Motor neuron (in vitro differentiated cells): ENCODE measurements at regions not wholly inside any gene's neighbourhood (a gene's known extent, or its start where the extent isn't known, plus 50 kb on each side); places are given as distances from the start of the nearest gene placed in this dataset.

Experiments
- ATAC-seq, 8 experiments: fragments of 200-7000 bp; cut with Tn5 transposase; replicated peaks in 6 of 8; 2 replicates each; pipeline ENCODE4 v1.8.0; 2021; ENCODE audit warnings: mild to moderate bottlenecking in 8 of 8, moderate library complexity in 8 of 8
- H3K27ac ChIP-seq, 2 donors: fragments of 250-450 bp; sonication (Bioruptor Pico); 2 replicates each; pipeline ENCODE4 v1.9.0; 2021; ENCODE audit warnings: antibody characterized with exemption in 2 of 2, mild to moderate bottlenecking in 2 of 2, moderate library complexity in 1 of 2
- H3K4me1 ChIP-seq, 2 donors: fragments of 250-450 bp; sonication (Bioruptor Pico); replicated peaks in 1 of 2; 2 replicates each; pipeline ENCODE4 v1.6.1; 2021; ENCODE audit warnings: antibody characterized with exemption in 2 of 2, mild to moderate bottlenecking in 2 of 2, moderate library complexity in 1 of 2
- H3K4me3 ChIP-seq, 5 donors: fragments of 250-450 bp; sonication (Bioruptor Pico); 2 replicates each; pipeline ENCODE4 v1.9.0; 2021; ENCODE audit warnings: antibody characterized with exemption in 5 of 5, mild to moderate bottlenecking in 5 of 5, moderate library complexity in 4 of 5
- WGBS, 10 experiments: fragments of 450-650 bp; shearing (Covaris generic); methylation state at CpG; one replicate each; pipeline ENCODE4 v1.0.0; 2022; 5-methylcytosine and 5-hydroxymethylcytosine counted together
- in situ Hi-C, 9 experiments: fragments of 400-800 bp; cut with MboI; loops; one replicate each; pipeline ENCODE4 v1.15.0; 2021; ENCODE audit warnings: low sequenced_read_pairs in 9 of 9, low pct_unique_long_range_greater_than_20kb in 2 of 9; ENCODE audit not compliant: unreplicated experiment in 9 of 9

- H3K27ac ChIP-seq = no peak overlapping the region
- peaks cover 6 to 17% of the 10 kb centered on the region in 2 donors for H3K4me1 ChIP-seq
- 33 to 100% (median 86%) methylated on average over 1 of the region's 1 CpG; no CpG with 5 or more reads in 5 of the 10 experiments for WGBS, 10 experiments
- ATAC-seq = no peak
- H3K4me3 ChIP-seq = no peak overlapping the region
- in situ Hi-C loops = no loop called here
Measured at GRCh38 chr7:96638669-96639068, 71.0 kb downstream of the SEM1 start.

- no peak overlapping the region for H3K27ac ChIP-seq
- peak in 3 of 8 experiments; percentile 27 to 89 (median 32) for ATAC-seq
- in situ Hi-C loops = no loop called here
- peaks cover 6 to 17% of the 10 kb centered on the region in 2 donors for H3K4me1 ChIP-seq
- no peak overlapping the region for H3K4me3 ChIP-seq
Measured at GRCh38 chr7:96637522-96637921, 72.1 kb downstream of the SEM1 start.

GRCh38 chr7:96636979-96637378, 72.7 kb downstream of the SEM1 start:
- in situ Hi-C loops = no loop called here
- ATAC-seq = no peak
- 0 to 100% (median 82%) methylated on average over 1 to 3 of the region's 3 CpGs for WGBS, 10 experiments
- no peak overlapping the region for H3K4me3 ChIP-seq
- peak overlapping the region in 1 of 2 donors; percentile 37 for H3K27ac ChIP-seq
- peaks cover 6 to 17% of the 10 kb centered on the region in 2 donors for H3K4me1 ChIP-seq

GRCh38 chr7:96636342-96636860, 73.2 kb downstream of the SEM1 start:
- in situ Hi-C loops = no loop called here
- 0 to 100% (median 22%) methylated on average over 1 of the region's 1 CpG; no CpG with 5 or more reads in 3 of the 10 experiments for WGBS, 10 experiments
- no peak overlapping the region for H3K27ac ChIP-seq
- ATAC-seq = no peak
- H3K4me1 ChIP-seq = peaks cover 6 to 17% of the 10 kb centered on the region in 2 donors
- H3K4me3 ChIP-seq = no peak overlapping the region

GRCh38 chr7:96629884-96630283, 79.8 kb downstream of the SEM1 start:
- ATAC-seq = no peak
- no peak overlapping the region for H3K27ac ChIP-seq
- 0 to 100% (median 76%) methylated on average over 1 to 2 of the region's 2 CpGs; no CpG with 5 or more reads in 4 of the 10 experiments for WGBS, 10 experiments
- no peak overlapping the region for H3K4me3 ChIP-seq
- in situ Hi-C loops = no loop called here
- H3K4me1 ChIP-seq = no peaks in the 10 kb centered on the region

- in situ Hi-C loops = no loop called here
- Histone ChIP-seq H3K27ac (no peak overlapping the region), H3K4me3 (no peak overlapping the region), H3K4me1 (no peaks in the 10 kb centered on the region)
- ATAC-seq = no peak
- 0 to 100% (median 80%) methylated on average over 1 to 2 of the region's 2 CpGs; no CpG with 5 or more reads in 3 of the 10 experiments for WGBS, 10 experiments
Measured at GRCh38 chr7:96624954-96625353, 84.7 kb downstream of the SEM1 start.

- in situ Hi-C loops = no loop called here
- no peak for ATAC-seq
- H3K27ac ChIP-seq = no peak overlapping the region
- H3K4me3 ChIP-seq = no peak overlapping the region
- no peaks in the 10 kb centered on the region for H3K4me1 ChIP-seq
Measured at GRCh38 chr7:96621932-96622331, 87.7 kb downstream of the SEM1 start.

GRCh38 chr7:96614154-96614867, 95.3 kb downstream of the SEM1 start:
- ATAC-seq = no peak
- no peak overlapping the region for H3K4me3 ChIP-seq
- WGBS, 10 experiments = 7 to 98% (median 82%) methylated on average over 1 to 5 of the region's 5 CpGs; no CpG with 5 or more reads in 1 of the 10 experiments
- in situ Hi-C loops = no loop called here
- no peaks in the 10 kb centered on the region for H3K4me1 ChIP-seq
- H3K27ac ChIP-seq = no peak overlapping the region

- ATAC-seq = no peak
- Histone ChIP-seq H3K27ac (no peak overlapping the region), H3K4me3 (no peak overlapping the region), H3K4me1 (no peaks in the 10 kb centered on the region)
- 36 to 100% (median 83%) methylated on average over 1 of the region's 1 CpG; no CpG with 5 or more reads in 1 of the 10 experiments for WGBS, 10 experiments
- in situ Hi-C loops = no loop called here
Measured at GRCh38 chr7:96612034-96612433, 97.6 kb downstream of the SEM1 start.

- no peak overlapping the region for H3K27ac ChIP-seq
- no peak for ATAC-seq
- H3K4me1 ChIP-seq = no peaks in the 10 kb centered on the region
- in situ Hi-C loops = no loop called here
- 22 to 100% (median 74%) methylated on average over 1 to 2 of the region's 2 CpGs; no CpG with 5 or more reads in 1 of the 10 experiments for WGBS, 10 experiments
- H3K4me3 ChIP-seq = no peak overlapping the region
Measured at GRCh38 chr7:96605045-96605716, 104.5 kb downstream of the SEM1 start.

- WGBS, 10 experiments = 33 to 100% (median 72%) methylated on average over 1 to 3 of the region's 4 CpGs; no CpG with 5 or more reads in 1 of the 10 experiments
- Histone ChIP-seq H3K27ac (no peak overlapping the region), H3K4me1 (peaks cover 16 to 17% of the 10 kb centered on the region in 2 donors), H3K4me3 (no peak overlapping the region)
- in situ Hi-C loops = no loop called here
- ATAC-seq = no peak
Measured at GRCh38 chr7:96599288-96599936, 110.2 kb downstream of the SEM1 start.

- H3K27ac ChIP-seq = no peak overlapping the region
- in situ Hi-C loops = no loop called here
- H3K4me3 ChIP-seq = no peak overlapping the region
- no peak for ATAC-seq
- WGBS, 10 experiments = 13 to 100% (median 57%) methylated on average over 1 of the region's 1 CpG; no CpG with 5 or more reads in 1 of the 10 experiments
- H3K4me1 ChIP-seq = peaks cover 16 to 17% of the 10 kb centered on the region in 2 donors
Measured at GRCh38 chr7:96598421-96598820, 111.2 kb downstream of the SEM1 start.
